Fibroblast of the aortic adventitia (primary cell): ENCODE measurements at regions not wholly inside any gene's neighbourhood (a gene's known extent, or its start where the extent isn't known, plus 50 kb on each side); places are given as distances from the start of the nearest gene placed in this dataset.
A peak's percentile ranks its signal among the peaks of the same experiment; 100 is the strongest.

Experiments
- DNase-seq: peaks from one replicate; pipeline ENCODE4 v3.0.0-alpha.2; 2010; ENCODE audit warnings: low read depth
- H3K4me3 ChIP-seq: 2 replicates; pipeline ENCODE4 v1.5.1; 2011; ENCODE audit warnings: low read depth, mild to moderate bottlenecking, control low read depth, low read length, moderate library complexity
- CTCF ChIP-seq: IDR thresholded peaks from 2 replicates; pipeline ENCODE4 v1.5.1; 2011; ENCODE audit warnings: mild to moderate bottlenecking, low read length, control low read depth, inconsistent platforms; ENCODE audit not compliant: insufficient read depth

- DNase-seq, result no peak
- no peak for TF ChIP-seq CTCF
- H3K4me3 ChIP-seq, result no peak overlapping the region
These were observed 822.7 kb downstream of the LRFN5 start for GRCh38 chr14:42429401-42429800.

GRCh38 chr14:42428996-42429395 lies 822.3 kb downstream of the LRFN5 start:
- no peak overlapping the region for H3K4me3 ChIP-seq
- DNase-seq, result no peak
- no peak for TF ChIP-seq CTCF

GRCh38 chr14:42424501-42424900 lies 817.8 kb downstream of the LRFN5 start:
- peak; percentile 36 for DNase-seq
- no peak for TF ChIP-seq CTCF
- H3K4me3 ChIP-seq, result no peak overlapping the region

GRCh38 chr14:42421377-42422078 lies 814.9 kb downstream of the LRFN5 start:
- no peak overlapping the region for H3K4me3 ChIP-seq
- DNase-seq, result no peak
- TF ChIP-seq CTCF, result no peak

GRCh38 chr14:42420071-42420470 lies 813.4 kb downstream of the LRFN5 start:
- no peak overlapping the region for H3K4me3 ChIP-seq
- no peak for DNase-seq
- TF ChIP-seq CTCF, result no peak

- DNase-seq, result no peak
- no peak for TF ChIP-seq CTCF
- no peak overlapping the region for H3K4me3 ChIP-seq
These were observed 800.5 kb downstream of the LRFN5 start for GRCh38 chr14:42407153-42407552.
